NB4 (cell line): ENCODE measurements at regions not wholly inside any gene's neighbourhood (a gene's known extent, or its start where the extent isn't known, plus 50 kb on each side); places are given as distances from the start of the nearest gene placed in this dataset.

Experiments used
- CTCF ChIP-seq: IDR thresholded peaks from one replicate; pipeline ENCODE4 v1.5.1; 2012; ENCODE audit warnings: low read depth, low read length
- POLR2A ChIP-seq: IDR thresholded peaks from 2 replicates; pipeline ENCODE4 v1.6.1; 2011; ENCODE audit warnings: mild to moderate bottlenecking; ENCODE audit not compliant: insufficient read length; ENCODE audit errors: extremely low read depth

DNA sequence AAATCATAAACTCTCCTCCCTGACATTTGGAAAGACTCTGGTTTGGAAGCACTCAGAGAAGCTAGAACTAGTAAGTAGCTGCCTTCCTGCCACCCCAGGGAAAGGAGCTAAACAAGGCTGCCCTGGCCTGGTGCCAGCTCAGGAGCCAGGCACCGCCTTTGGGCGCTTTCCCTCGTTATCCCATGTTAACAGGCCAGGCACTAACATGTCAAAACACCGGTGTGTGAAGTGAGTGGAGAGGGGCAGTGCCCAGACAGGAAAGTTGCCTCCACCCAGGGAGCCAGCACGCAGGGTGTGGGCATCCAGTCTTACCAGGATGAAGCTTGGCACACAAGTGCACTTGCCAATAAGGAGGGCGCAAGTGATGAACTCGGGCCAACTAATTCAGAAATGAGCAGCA, 346.8 kb downstream of the RRAGC start:
- no peak for TF ChIP-seq CTCF
- TF ChIP-seq POLR2A: no peak
